Prostate gland (tissue), 2 donors: ENCODE measurements at regions not wholly inside any gene's neighbourhood (a gene's known extent, or its start where the extent isn't known, plus 50 kb on each side); places are given as distances from the start of the nearest gene placed in this dataset.

Source experiments
- CTCF ChIP-seq, 4 experiments: fragments of 200-600 bp in 2 of 4; fragments of 450-650 bp in 2 of 4; sonication (generic) in 2 of 4; IDR thresholded peaks; 1 replicate in 3 of 4; 2 replicates in 1 of 4; pipeline ENCODE4 v1.5.1; 2016 to 2019; ENCODE audit warnings: antibody characterized with exemption in 4 of 4, mild to moderate bottlenecking in 2 of 4, moderate library complexity in 2 of 4
- POLR2A ChIP-seq: fragments of 450-650 bp; IDR thresholded peaks from one replicate; pipeline ENCODE4 v1.6.1; 2016; ENCODE audit warnings: antibody characterized with exemption, mild to moderate bottlenecking
- POLR2AphosphoS5 ChIP-seq: sonication (generic); formaldehyde crosslinking; IDR thresholded peaks from one replicate; pipeline ENCODE4 v1.6.1; 2017; ENCODE audit warnings: antibody characterized with exemption

GRCh38 chr6:30424549-30424948 lies 64.8 kb upstream of the HLA-E start:
- no peak for TF ChIP-seq CTCF (IDR thresholded peaks at IDR 0.05)
- TF ChIP-seq POLR2AphosphoS5, result no peak
- TF ChIP-seq POLR2A, result no peak
